ENCODE measurements at regions not wholly inside any gene's neighbourhood (a gene's known extent, or its start where the extent isn't known, plus 50 kb on each side); places are given as distances from the start of the nearest gene placed in this dataset.

DNA sequence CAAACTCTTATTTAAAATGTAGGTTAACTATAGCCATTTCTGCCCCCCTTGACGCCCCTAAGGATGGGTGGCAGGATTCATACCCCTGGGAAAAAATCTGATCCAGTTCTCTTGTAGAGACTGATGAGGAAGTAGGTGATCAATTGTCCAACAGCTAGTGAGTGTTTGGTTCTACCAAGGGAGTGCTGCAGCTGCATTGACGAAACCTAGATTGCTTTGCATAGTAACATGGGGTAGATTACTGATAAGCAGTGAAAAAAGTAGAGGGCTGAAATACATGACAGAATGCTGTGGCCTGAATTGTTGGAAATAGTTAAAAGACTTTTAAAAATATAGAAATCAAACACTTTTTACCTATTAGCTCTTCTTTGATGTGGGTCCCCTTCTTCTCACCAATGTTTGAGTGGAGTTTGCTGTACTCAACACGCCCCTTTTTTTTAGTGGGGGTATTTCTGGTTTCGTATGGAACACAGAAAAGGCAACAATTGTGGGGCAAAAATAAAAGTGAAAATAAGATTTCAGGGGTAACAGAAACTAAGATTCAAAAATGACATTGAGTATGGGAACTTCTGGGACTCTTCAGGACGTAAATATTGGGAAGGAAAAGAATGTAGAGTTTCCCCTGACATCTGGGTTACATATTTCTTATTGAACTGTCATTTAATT lies 66.2 kb downstream of the MAIP1 start:
- no peak for TF ChIP-seq POLR2A (IDR thresholded peaks at IDR 0.05)
- no peak for TF ChIP-seq CTCF (IDR thresholded peaks at IDR 0.05)
